ENCODE measurements at regions not wholly inside any gene's neighbourhood (a gene's known extent, or its start where the extent isn't known, plus 50 kb on each side); places are given as distances from the start of the nearest gene placed in this dataset.
"Not testable (repeated sequence)": the region's sequence is repeated elsewhere in the genome, so short reads cannot be mapped to it uniquely, and the experiment has no call there.

DNA sequence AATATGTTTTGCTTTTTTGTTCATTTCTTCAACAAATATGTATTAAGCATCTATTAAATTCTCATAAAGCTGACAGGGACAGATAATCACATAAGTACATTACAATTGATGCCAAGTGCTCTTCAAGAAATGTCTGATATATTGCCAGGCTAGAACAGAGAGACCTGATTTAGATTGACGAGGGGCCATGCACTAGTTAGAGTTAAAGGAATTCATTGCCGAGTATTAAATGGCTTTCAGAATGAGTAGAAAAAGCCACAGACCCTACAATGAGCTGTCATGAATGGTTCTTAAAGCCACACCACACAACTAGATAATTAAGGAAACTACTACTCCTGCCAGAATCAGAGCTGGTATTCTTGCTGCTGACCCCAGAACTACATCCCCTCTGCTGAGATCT is 250.2 kb upstream of the MME start:
- H3K9me3 ChIP-seq (ENCODE audit: insufficient read depth, low read depth, low read length), result peaks cover 24% of the 10 kb centered on the region
- H3K27ac ChIP-seq (ENCODE audit: low read depth, low read length), result no peak overlapping the region
- no peak overlapping the region for H3K4me3 ChIP-seq (ENCODE audit: low read length)
- 93% methylated on average over 2 of the region's 2 CpGs for whole genome bisulfite sequencing
- no peaks in the 10 kb centered on the region for H3K36me3 ChIP-seq (ENCODE audit: insufficient read depth, low read length)
- H3K9ac ChIP-seq (ENCODE audit: low read depth, low read length), result no peak overlapping the region
- H3K27me3 ChIP-seq (ENCODE audit: insufficient read depth, low read length), result no peaks in the 10 kb centered on the region
- 0 out of 2 replicates have a peak, but pooled peaks cover 7% of the 10 kb centered on the region for H3K4me1 ChIP-seq (ENCODE audit: insufficient read depth, low read length)

DNA sequence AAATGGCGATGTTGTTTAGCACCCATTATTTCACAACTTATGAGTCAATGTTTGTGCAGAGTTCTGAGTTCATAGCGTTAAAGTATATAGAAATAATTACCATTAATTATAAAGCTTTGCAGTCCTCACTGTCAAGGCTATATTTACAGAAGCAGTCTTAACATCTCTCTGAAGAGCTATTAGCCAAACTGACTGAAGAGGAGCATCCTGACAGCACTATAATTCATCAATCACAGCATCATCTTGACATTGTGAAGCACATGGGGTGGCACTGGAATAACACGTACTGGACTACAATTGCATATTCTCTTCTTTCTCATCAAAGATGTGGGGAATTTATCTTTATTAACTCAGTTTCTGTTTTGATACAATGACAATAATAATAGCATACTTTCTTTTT is 260.6 kb upstream of the MME start:
- no peak overlapping the region for H3K27ac ChIP-seq (ENCODE audit: low read depth, low read length)
- H3K36me3 ChIP-seq (ENCODE audit: insufficient read depth, low read length), result no peaks in the 10 kb centered on the region
- H3K27me3 ChIP-seq (ENCODE audit: insufficient read depth, low read length), result no peaks in the 10 kb centered on the region
- H3K9ac ChIP-seq (ENCODE audit: low read depth, low read length), result no peak overlapping the region
- no peaks in the 10 kb centered on the region for H3K4me1 ChIP-seq (ENCODE audit: insufficient read depth, low read length)
- 100% methylated on average over 1 of the region's 3 CpGs for WGBS
- no peak overlapping the region for H3K4me3 ChIP-seq (ENCODE audit: low read length)
- no peaks in the 10 kb centered on the region for H3K9me3 ChIP-seq (ENCODE audit: insufficient read depth, low read depth, low read length)

DNA sequence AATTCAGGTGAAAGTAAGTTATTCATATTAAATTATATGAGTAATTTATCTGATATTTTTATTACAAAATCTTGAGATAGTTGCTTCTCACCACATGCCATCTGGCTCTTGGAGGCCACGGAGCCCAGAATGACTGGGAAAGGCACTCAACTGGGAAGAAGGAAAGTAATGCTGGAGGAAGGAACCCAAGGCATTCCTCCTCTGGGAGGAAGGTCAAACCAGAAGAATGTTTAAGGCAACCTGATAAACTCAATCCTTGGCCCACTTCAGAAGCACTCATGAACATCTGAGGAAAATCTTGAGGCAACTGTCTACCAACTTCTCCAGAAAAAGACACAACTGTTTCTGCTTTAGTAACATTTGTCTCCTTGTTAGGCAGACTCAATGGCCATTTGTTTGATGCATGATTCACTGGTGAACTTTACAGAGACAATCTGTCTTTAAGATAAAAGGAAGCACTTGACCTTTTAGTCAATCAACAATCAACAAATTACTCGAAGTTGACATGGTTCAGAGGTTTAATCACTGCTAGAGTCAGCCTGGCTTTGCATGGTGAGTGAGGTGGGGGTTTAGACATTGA is 261.4 kb upstream of the MME start:
- Histone ChIP-seq H3K9me3 (ENCODE audit: insufficient read depth, low read depth, low read length) (no peaks in the 10 kb centered on the region), H3K4me3 (ENCODE audit: low read length) (no peak overlapping the region)
- WGBS, result 83% methylated on average over 2 of the region's 2 CpGs

DNA sequence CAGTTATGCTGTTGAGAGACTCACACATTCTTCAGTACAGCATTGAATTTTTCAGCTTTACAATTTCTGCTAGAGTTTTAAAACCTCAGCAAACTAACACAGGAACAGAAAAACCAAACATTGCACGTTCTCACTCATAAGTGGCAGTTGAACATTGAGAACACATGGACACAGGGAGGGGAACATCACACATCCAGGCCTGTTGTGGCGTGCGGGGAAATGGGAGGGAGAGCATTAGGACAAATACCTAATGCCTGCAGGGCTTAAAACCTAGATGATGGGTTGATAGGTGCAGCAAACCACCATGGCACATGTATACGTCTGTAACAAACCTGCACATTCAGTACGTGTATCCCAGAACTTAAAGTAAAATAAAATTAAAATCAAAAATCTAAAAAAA is 270.1 kb upstream of the MME start:
- H3K27me3 ChIP-seq (ENCODE audit: insufficient read depth, low read length); H3K9me3 ChIP-seq (ENCODE audit: insufficient read depth, low read depth, low read length); H3K9ac ChIP-seq (ENCODE audit: low read depth, low read length); H3K4me1 ChIP-seq (ENCODE audit: insufficient read depth, low read length); H3K4me3 ChIP-seq (ENCODE audit: low read length); H3K27ac ChIP-seq (ENCODE audit: low read depth, low read length); H3K36me3 ChIP-seq (ENCODE audit: insufficient read depth, low read length): not testable (repeated sequence)
- 95% methylated on average over 4 of the region's 5 CpGs for WGBS

More for the DNA sequence above, 261.4 kb upstream of the MME start:
- no peaks in the 10 kb centered on the region for H3K36me3 ChIP-seq (ENCODE audit: insufficient read depth, low read length)
- no peaks in the 10 kb centered on the region for H3K27me3 ChIP-seq (ENCODE audit: insufficient read depth, low read length)
- H3K4me1 ChIP-seq (ENCODE audit: insufficient read depth, low read length), result no peaks in the 10 kb centered on the region
- H3K27ac ChIP-seq (ENCODE audit: low read depth, low read length), result no peak overlapping the region
- no peak overlapping the region for H3K9ac ChIP-seq (ENCODE audit: low read depth, low read length)

DNA sequence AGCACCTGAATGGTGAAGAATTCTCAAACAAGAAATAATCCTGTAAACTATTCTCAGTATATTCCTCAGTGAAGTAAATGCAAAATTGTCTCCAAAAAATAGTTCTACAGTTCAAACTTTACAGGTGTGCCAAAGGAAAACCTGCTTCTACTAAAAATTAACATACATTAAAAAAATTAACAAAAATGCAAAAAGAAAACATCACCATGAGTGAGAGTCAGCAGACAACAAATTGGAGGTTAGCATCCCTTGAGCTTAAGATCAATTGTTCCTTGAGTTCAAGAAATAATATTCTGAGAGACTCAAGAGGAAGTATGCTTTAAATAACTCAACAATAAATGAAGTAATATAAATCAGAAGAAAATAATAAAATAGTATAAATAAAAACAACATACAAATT is 278.4 kb upstream of the MME start:
- Histone ChIP-seq H3K9me3 (ENCODE audit: insufficient read depth, low read depth, low read length) (peaks cover 5% of the 10 kb centered on the region; the same call in 1 of the 2 replicates), H3K27ac (ENCODE audit: low read depth, low read length) (no peak overlapping the region), H3K36me3 (ENCODE audit: insufficient read depth, low read length) (no peaks in the 10 kb centered on the region), H3K4me1 (ENCODE audit: insufficient read depth, low read length) (peaks cover 7% of the 10 kb centered on the region), H3K9ac (ENCODE audit: low read depth, low read length) (no peak overlapping the region), H3K27me3 (ENCODE audit: insufficient read depth, low read length) (no peaks in the 10 kb centered on the region), H3K4me3 (ENCODE audit: low read length) (no peak overlapping the region)

DNA sequence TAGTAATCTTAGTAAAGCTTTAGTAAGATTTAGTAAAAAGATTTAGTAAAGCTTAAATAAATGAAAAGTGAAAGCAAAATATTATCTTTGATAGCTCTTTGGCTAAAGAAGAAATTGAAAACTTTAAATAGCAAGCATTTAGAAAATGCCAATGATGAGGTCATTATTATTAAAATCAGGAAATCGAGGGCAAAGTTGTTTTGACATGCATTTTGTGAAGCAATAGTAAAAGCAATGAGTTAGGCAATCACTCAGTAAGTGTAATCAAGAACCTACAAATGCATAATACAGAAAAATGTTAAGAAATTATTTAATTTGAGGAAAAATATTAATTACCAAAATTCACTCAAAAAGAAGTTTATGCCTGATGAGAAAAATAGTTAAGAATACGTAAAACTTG is 280.3 kb upstream of the MME start:
- H3K4me3 ChIP-seq (ENCODE audit: low read length), result no peak overlapping the region
- H3K9ac ChIP-seq (ENCODE audit: low read depth, low read length), result no peak overlapping the region
- no peak overlapping the region for H3K27ac ChIP-seq (ENCODE audit: low read depth, low read length)
- peaks cover 7% of the 10 kb centered on the region for H3K4me1 ChIP-seq (ENCODE audit: insufficient read depth, low read length)
- no peaks in the 10 kb centered on the region for H3K36me3 ChIP-seq (ENCODE audit: insufficient read depth, low read length)
- H3K9me3 ChIP-seq (ENCODE audit: insufficient read depth, low read depth, low read length), result peaks cover under 1% of the 10 kb centered on the region; the same call in 1 of the 2 replicates
- H3K27me3 ChIP-seq (ENCODE audit: insufficient read depth, low read length), result no peaks in the 10 kb centered on the region
- WGBS, result 91% methylated on average over 1 of the region's 2 CpGs

DNA sequence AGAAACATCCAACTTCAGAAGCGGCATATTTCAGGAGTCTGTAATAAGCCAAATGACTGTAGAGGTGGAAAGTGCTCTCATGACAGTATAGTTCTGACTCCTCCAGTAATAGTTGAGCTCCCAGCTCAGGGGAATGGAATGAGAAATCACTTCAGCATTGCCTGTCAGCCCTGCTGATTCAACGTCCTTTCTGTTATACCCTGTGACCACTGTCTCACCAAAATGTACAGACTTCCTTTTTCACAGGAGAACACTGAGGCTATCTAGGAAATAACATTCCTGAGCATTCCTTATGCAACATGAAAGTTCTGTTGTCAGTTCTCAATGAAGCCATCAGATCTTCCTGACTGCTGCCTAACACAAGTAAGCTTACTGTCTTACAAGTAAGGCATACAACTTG is 284.5 kb upstream of the MME start:
- WGBS, result 82% methylated on average over 2 of the region's 2 CpGs
- Histone ChIP-seq H3K4me3 (ENCODE audit: low read length) (no peak overlapping the region), H3K9me3 (ENCODE audit: insufficient read depth, low read depth, low read length) (no peaks in the 10 kb centered on the region), H3K4me1 (ENCODE audit: insufficient read depth, low read length) (peaks cover 7% of the 10 kb centered on the region), H3K36me3 (ENCODE audit: insufficient read depth, low read length) (no peaks in the 10 kb centered on the region), H3K27me3 (ENCODE audit: insufficient read depth, low read length) (no peaks in the 10 kb centered on the region), H3K27ac (ENCODE audit: low read depth, low read length) (no peak overlapping the region), H3K9ac (ENCODE audit: low read depth, low read length) (no peak overlapping the region)

DNA sequence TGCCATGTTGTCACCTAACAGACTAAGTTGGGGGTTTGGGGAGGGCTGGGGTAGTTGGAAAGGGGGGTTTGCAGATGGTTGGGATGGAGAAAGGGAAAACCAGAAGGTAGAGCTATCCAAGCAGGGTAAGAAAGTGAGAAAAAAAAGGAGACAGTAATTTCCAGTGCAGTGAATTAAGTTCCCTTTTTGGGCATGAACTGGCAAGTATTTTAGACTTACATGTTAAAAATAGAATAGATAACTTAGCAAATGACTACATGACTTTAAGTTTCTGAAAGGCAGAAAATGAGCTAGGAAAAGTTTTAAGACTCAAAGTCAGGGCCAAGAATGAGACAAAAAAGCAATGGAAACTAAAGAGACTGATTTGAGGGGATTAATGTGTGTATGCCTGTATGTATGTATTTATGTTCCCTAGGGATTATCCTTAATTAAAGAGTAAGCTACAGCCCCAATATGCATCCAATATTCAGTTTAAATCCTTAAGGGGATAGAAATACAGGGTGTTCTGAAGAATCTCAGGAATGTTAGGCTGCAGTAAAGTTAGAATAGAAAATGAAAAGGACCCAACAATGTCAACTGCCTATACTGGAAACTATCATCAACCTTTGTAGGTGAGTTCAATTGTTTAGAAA is 285.2 kb upstream of the MME start:
- Histone ChIP-seq H3K4me3 (ENCODE audit: low read length) (no peak overlapping the region), H3K27me3 (ENCODE audit: insufficient read depth, low read length) (no peaks in the 10 kb centered on the region), H3K27ac (ENCODE audit: low read depth, low read length) (no peak overlapping the region), H3K9ac (ENCODE audit: low read depth, low read length) (no peak overlapping the region), H3K9me3 (ENCODE audit: insufficient read depth, low read depth, low read length) (no peaks in the 10 kb centered on the region), H3K36me3 (ENCODE audit: insufficient read depth, low read length) (no peaks in the 10 kb centered on the region), H3K4me1 (ENCODE audit: insufficient read depth, low read length) (peaks cover 6% of the 10 kb centered on the region)

DNA sequence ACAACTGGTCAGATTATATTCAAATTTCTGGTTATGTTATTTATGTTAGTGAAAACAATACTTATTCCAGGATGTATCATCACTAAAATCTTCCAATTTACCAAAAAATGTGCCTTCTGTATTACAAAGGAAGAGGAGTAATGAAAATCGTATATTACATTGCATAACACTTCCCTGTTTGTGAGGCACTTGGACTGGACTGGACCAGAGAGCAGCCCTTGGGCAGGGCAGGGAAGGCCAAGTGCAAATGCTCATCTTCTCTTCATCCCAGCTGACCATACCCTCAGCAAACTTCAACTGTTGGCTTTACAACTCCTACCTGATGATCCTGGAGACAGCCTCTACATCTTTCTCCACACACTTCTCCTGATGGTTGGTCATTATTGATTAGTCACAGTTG is 285.7 kb upstream of the MME start:
- Histone ChIP-seq H3K27me3 (ENCODE audit: insufficient read depth, low read length) (no peaks in the 10 kb centered on the region), H3K4me3 (ENCODE audit: low read length) (no peak overlapping the region), H3K4me1 (ENCODE audit: insufficient read depth, low read length) (peaks cover under 1% of the 10 kb centered on the region; the same call in 1 of the 2 replicates), H3K9ac (ENCODE audit: low read depth, low read length) (no peak overlapping the region), H3K9me3 (ENCODE audit: insufficient read depth, low read depth, low read length) (no peaks in the 10 kb centered on the region), H3K27ac (ENCODE audit: low read depth, low read length) (no peak overlapping the region), H3K36me3 (ENCODE audit: insufficient read depth, low read length) (no peaks in the 10 kb centered on the region)
- WGBS, result 91% methylated on average over 1 of the region's 1 CpG

DNA sequence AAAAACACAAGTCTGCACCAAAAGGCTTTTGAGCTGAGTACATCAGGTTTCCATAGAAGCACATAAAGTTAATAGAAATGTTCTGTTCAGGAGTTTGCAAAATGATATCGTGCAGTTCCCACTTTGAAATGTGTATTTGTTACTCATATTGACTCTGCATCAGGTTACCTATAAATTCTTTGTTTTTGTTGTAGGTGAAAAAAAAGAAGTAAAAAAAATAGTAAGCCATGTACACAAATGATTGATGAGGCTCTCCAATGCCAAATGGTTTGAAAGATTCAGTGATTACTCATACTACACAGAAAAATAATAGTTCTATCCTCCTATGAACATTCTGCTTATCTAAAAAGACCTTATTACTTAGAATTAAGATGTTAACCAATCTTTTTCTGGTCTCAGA is 287.3 kb upstream of the MME start:
- 100% methylated on average over 1 of the region's 1 CpG for WGBS
- no peaks in the 10 kb centered on the region for H3K36me3 ChIP-seq (ENCODE audit: insufficient read depth, low read length)
- no peaks in the 10 kb centered on the region for H3K9me3 ChIP-seq (ENCODE audit: insufficient read depth, low read depth, low read length)
- H3K27ac ChIP-seq (ENCODE audit: low read depth, low read length), result no peak overlapping the region
- H3K4me1 ChIP-seq (ENCODE audit: insufficient read depth, low read length), result no peaks in the 10 kb centered on the region
- no peak overlapping the region for H3K4me3 ChIP-seq (ENCODE audit: low read length)
- H3K9ac ChIP-seq (ENCODE audit: low read depth, low read length), result no peak overlapping the region
- no peaks in the 10 kb centered on the region for H3K27me3 ChIP-seq (ENCODE audit: insufficient read depth, low read length)

DNA sequence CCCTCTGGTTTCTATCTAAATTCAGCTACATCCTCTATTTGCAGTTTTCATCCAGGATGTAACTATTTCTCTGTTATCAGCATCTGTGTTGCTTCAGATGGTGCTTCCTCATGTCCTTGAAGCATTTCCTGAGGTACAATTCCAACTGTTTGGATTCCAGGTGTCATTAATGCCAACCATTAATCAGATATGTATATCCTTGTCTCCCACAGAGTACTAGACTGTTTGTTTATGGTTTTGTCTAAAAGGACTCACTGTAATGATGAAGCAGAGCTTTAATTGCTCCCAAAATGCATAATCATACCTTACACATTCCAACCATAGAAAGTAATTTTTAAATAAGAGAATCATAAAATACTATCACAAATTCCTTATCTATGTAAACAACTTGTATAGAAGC is 288.5 kb upstream of the MME start:
- no peaks in the 10 kb centered on the region for H3K4me1 ChIP-seq (ENCODE audit: insufficient read depth, low read length)
- no peaks in the 10 kb centered on the region for H3K36me3 ChIP-seq (ENCODE audit: insufficient read depth, low read length)
- no peaks in the 10 kb centered on the region for H3K27me3 ChIP-seq (ENCODE audit: insufficient read depth, low read length)
- no peak overlapping the region for H3K9ac ChIP-seq (ENCODE audit: low read depth, low read length)
- H3K27ac ChIP-seq (ENCODE audit: low read depth, low read length), result no peak overlapping the region
- H3K4me3 ChIP-seq (ENCODE audit: low read length), result no peak overlapping the region
- H3K9me3 ChIP-seq (ENCODE audit: insufficient read depth, low read depth, low read length), result no peaks in the 10 kb centered on the region

DNA sequence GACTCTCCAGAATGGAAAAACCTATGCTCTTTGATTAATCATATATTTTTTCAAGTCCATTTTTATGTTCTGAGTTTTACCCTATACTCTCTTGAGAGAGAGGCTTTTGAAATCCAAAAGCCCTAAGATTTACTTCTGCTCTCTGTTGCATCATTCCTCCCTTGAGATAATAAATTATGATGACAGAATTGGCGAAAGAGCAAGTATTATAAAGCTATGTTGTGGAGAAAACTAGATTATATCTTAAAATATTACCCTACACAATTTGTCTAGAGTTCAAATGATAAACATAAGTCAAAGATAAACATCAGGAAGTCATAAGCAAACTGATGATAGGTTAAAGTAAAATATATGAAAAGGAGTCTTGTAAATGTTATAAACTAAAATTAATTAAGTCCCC is 293.4 kb upstream of the MME start:
- no peaks in the 10 kb centered on the region for H3K9me3 ChIP-seq (ENCODE audit: insufficient read depth, low read depth, low read length)
- no peaks in the 10 kb centered on the region for H3K27me3 ChIP-seq (ENCODE audit: insufficient read depth, low read length)
- WGBS, result no CpG with 5 or more reads among the region's 1 CpG
- H3K36me3 ChIP-seq (ENCODE audit: insufficient read depth, low read length), result no peaks in the 10 kb centered on the region
- H3K4me1 ChIP-seq (ENCODE audit: insufficient read depth, low read length), result no peaks in the 10 kb centered on the region
- H3K27ac ChIP-seq (ENCODE audit: low read depth, low read length), result no peak overlapping the region
- H3K4me3 ChIP-seq (ENCODE audit: low read length), result no peak overlapping the region
- H3K9ac ChIP-seq (ENCODE audit: low read depth, low read length), result no peak overlapping the region
